ENCODE measurements at regions not wholly inside any gene's neighbourhood (a gene's known extent, or its start where the extent isn't known, plus 50 kb on each side); places are given as distances from the start of the nearest gene placed in this dataset.

- no peak for DNase-seq
Measured at GRCh38 chr15:98565566-98565965, 82.8 kb upstream of the IGF1R start.

- no peak for DNase-seq
Measured at GRCh38 chr15:98567951-98568350, 80.4 kb upstream of the IGF1R start.

- DNase-seq: no peak
Measured at GRCh38 chr15:98568382-98569017, 79.8 kb upstream of the IGF1R start.

GRCh38 chr15:98570119-98570518, 78.2 kb upstream of the IGF1R start:
- DNase-seq: no peak

GRCh38 chr15:98580572-98580971, 67.8 kb upstream of the IGF1R start:
- DNase-seq: no peak

- no peak for DNase-seq
Measured at GRCh38 chr15:98581715-98582114, 66.6 kb upstream of the IGF1R start.

GRCh38 chr15:98582900-98583554, 65.3 kb upstream of the IGF1R start:
- DNase-seq: no peak

- no peak for DNase-seq
Measured at GRCh38 chr15:98583771-98584430, 64.4 kb upstream of the IGF1R start.

GRCh38 chr15:98586066-98586465, 62.3 kb upstream of the IGF1R start:
- no peak for DNase-seq

GRCh38 chr15:98592136-98592535, 56.2 kb upstream of the IGF1R start:
- DNase-seq: no peak

- no peak for DNase-seq
Measured at GRCh38 chr15:98596131-98596530, 52.2 kb upstream of the IGF1R start.

- no peak for DNase-seq
Measured at GRCh38 chr15:98596885-98597392, 51.4 kb upstream of the IGF1R start.

GRCh38 chr15:98597666-98598065, 50.7 kb upstream of the IGF1R start:
- DNase-seq: no peak
